H7 (cell line): ENCODE measurements at regions not wholly inside any gene's neighbourhood (a gene's known extent, or its start where the extent isn't known, plus 50 kb on each side); places are given as distances from the start of the nearest gene placed in this dataset.

ENCODE experiments used
- DNase-seq: peaks from one replicate; pipeline ENCODE4 v3.0.0; 2012
- H3K27me3 ChIP-seq: 2 replicates; pipeline ENCODE4 v1.6.0; 2011; ENCODE audit warnings: mild to moderate bottlenecking, low read length; ENCODE audit not compliant: control insufficient read depth, insufficient read depth
- H3K36me3 ChIP-seq: replicated peaks from 2 replicates; pipeline ENCODE4 v1.5.1; 2011; ENCODE audit warnings: low read length; ENCODE audit not compliant: control insufficient read depth, insufficient read depth
- H3K4me3 ChIP-seq: 2 replicates; pipeline ENCODE4 v1.5.1; 2011; ENCODE audit warnings: low read depth, mild to moderate bottlenecking, control low read depth, low read length, moderate library complexity; ENCODE audit not compliant: insufficient read depth

- no peak for DNase-seq
- H3K36me3 ChIP-seq: no peaks in the 10 kb centered on the region
- no peak overlapping the region for H3K4me3 ChIP-seq
- H3K27me3 ChIP-seq: no peaks in the 10 kb centered on the region
Observed at GRCh38 chr2:9790702-9791225, 52.5 kb upstream of the TAF1B start.

- no peak overlapping the region for H3K4me3 ChIP-seq
- H3K27me3 ChIP-seq: no peaks in the 10 kb centered on the region
- DNase-seq: no peak
- H3K36me3 ChIP-seq: no peaks in the 10 kb centered on the region
Observed at GRCh38 chr2:9791711-9792110, 51.6 kb upstream of the TAF1B start.

GRCh38 chr2:9793156-9793917 is 49.9 kb upstream of the TAF1B start:
- no peak for DNase-seq
- Histone ChIP-seq H3K4me3 (no peak overlapping the region), H3K36me3 (no peaks in the 10 kb centered on the region)

More at GRCh38 chr2:9793156-9793917, 49.9 kb upstream of the TAF1B start:
- H3K27me3 ChIP-seq: no peaks in the 10 kb centered on the region
